Testis (tissue), 2 donors: ENCODE measurements at regions not wholly inside any gene's neighbourhood (a gene's known extent, or its start where the extent isn't known, plus 50 kb on each side); places are given as distances from the start of the nearest gene placed in this dataset.

Experiments
- DNase-seq: peaks from one replicate; pipeline ENCODE4 v3.0.0-alpha.2; 2019
- H3K27ac ChIP-seq, 2 donors: fragments of 200-600 bp; sonication (generic); one replicate each; pipeline ENCODE4 v1.5.1; 2019
- H3K27me3 ChIP-seq: fragments of 200-600 bp; sonication (generic); one replicate; pipeline ENCODE4 v1.5.1; 2019
- H3K36me3 ChIP-seq: fragments of 200-600 bp; sonication (generic); one replicate; pipeline ENCODE4 v1.5.1; 2017; ENCODE audit warnings: low read depth; ENCODE audit errors: missing control alignments
- H3K4me1 ChIP-seq: fragments of 200-600 bp; sonication (generic); one replicate; pipeline ENCODE4 v1.5.1; 2019
- H3K4me3 ChIP-seq, 2 donors: fragments of 200-600 bp; sonication (generic); one replicate each; pipeline ENCODE4 v1.5.1; 2017 to 2019
- H3K9me3 ChIP-seq: fragments of 200-600 bp; sonication (generic); one replicate; pipeline ENCODE4 v1.5.1; 2017
- POLR2A ChIP-seq: fragments of 450-650 bp; IDR thresholded peaks from one replicate; pipeline ENCODE4 v1.6.1; 2017; ENCODE audit warnings: antibody characterized with exemption, mild to moderate bottlenecking, moderate library complexity
- WGBS, 2 donors: methylation state at CpG; one replicate each; pipeline ENCODE4 v1.1.5; 2018; 5-methylcytosine and 5-hydroxymethylcytosine counted together
- intact Hi-C: fragments of 100-400 bp; cut with DNase I; formaldehyde crosslinking; loops from one replicate; pipeline ENCODE4 v1.15.1; 2023; ENCODE audit warnings: low total_unique reads
- TF ChIP-seq, protein P1 (sequence below), 3 experiments: fragments of 450-650 bp in 2 of 3; fragments of 200-600 bp in 1 of 3; sonication (generic) in 1 of 3; IDR thresholded peaks; one replicate each; pipeline ENCODE4 v1.5.1; 2016 to 2019; ENCODE audit warnings: antibody characterized with exemption in 3 of 3, mild to moderate bottlenecking in 2 of 3, moderate library complexity in 1 of 3

GRCh38 chr11:95282291-95282751, 51.3 kb upstream of the SESN3 start:
- Histone ChIP-seq H3K36me3 (no peaks in the 10 kb centered on the region), H3K4me3 (no peak overlapping the region), H3K27ac (no peak overlapping the region), H3K4me1 (no peaks in the 10 kb centered on the region), H3K27me3 (no peaks in the 10 kb centered on the region), H3K9me3 (no peaks in the 10 kb centered on the region)
- TF ChIP-seq, protein P1, sequence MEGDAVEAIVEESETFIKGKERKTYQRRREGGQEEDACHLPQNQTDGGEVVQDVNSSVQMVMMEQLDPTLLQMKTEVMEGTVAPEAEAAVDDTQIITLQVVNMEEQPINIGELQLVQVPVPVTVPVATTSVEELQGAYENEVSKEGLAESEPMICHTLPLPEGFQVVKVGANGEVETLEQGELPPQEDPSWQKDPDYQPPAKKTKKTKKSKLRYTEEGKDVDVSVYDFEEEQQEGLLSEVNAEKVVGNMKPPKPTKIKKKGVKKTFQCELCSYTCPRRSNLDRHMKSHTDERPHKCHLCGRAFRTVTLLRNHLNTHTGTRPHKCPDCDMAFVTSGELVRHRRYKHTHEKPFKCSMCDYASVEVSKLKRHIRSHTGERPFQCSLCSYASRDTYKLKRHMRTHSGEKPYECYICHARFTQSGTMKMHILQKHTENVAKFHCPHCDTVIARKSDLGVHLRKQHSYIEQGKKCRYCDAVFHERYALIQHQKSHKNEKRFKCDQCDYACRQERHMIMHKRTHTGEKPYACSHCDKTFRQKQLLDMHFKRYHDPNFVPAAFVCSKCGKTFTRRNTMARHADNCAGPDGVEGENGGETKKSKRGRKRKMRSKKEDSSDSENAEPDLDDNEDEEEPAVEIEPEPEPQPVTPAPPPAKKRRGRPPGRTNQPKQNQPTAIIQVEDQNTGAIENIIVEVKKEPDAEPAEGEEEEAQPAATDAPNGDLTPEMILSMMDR (IDR thresholded peaks at IDR 0.05), result no peak
- TF ChIP-seq POLR2A, result no peak
- no peak for DNase-seq
- WGBS, 2 donors, result 78 to 82% methylated on average over 6 of the region's 6 CpGs
- intact Hi-C loops, result no loop called here
